SU-DHL-6 (cell line): ENCODE measurements at regions not wholly inside any gene's neighbourhood (a gene's known extent, or its start where the extent isn't known, plus 50 kb on each side); places are given as distances from the start of the nearest gene placed in this dataset.

Source experiments
- EZH2phosphoT487 ChIP-seq: fragments of 200-600 bp; sonication (generic), shearing (Covaris generic); conservative IDR thresholded peaks from 2 replicates; pipeline ENCODE4 v1.6.1; 2018; ENCODE audit warnings: mild to moderate bottlenecking, antibody characterized with exemption, low read length, moderate library complexity, mixed read lengths
- TF ChIP-seq, protein P1 (sequence below): fragments of 200-600 bp; sonication (generic); IDR thresholded peaks from one replicate; pipeline ENCODE4 v1.5.1; 2017; ENCODE audit warnings: antibody characterized with exemption, mild to moderate bottlenecking, low read length, moderate library complexity; ENCODE audit not compliant: insufficient read depth, poor library complexity, severe bottlenecking

DNA sequence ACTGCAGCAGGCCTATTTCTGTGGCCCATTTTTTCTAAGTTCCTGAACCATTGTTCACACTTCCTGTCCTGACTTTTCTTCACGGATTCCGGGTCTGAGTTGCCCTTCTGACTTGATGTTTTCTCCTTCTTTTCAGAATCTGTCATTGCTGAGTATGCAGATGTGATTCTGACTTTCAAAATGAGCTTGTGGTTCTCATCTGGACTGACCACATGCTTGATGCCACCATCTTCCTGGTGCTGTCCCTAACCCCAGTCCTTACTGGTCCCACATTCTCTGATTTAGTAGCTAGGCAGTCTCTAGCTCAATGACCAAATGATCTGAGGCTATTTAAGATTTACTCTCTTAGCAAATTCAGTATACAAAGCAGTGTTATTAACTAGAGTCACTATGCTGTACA lies 822.3 kb upstream of the TENM3 start:
- TF ChIP-seq, protein P1, sequence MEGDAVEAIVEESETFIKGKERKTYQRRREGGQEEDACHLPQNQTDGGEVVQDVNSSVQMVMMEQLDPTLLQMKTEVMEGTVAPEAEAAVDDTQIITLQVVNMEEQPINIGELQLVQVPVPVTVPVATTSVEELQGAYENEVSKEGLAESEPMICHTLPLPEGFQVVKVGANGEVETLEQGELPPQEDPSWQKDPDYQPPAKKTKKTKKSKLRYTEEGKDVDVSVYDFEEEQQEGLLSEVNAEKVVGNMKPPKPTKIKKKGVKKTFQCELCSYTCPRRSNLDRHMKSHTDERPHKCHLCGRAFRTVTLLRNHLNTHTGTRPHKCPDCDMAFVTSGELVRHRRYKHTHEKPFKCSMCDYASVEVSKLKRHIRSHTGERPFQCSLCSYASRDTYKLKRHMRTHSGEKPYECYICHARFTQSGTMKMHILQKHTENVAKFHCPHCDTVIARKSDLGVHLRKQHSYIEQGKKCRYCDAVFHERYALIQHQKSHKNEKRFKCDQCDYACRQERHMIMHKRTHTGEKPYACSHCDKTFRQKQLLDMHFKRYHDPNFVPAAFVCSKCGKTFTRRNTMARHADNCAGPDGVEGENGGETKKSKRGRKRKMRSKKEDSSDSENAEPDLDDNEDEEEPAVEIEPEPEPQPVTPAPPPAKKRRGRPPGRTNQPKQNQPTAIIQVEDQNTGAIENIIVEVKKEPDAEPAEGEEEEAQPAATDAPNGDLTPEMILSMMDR, result no peak
- no peak for TF ChIP-seq EZH2phosphoT487
